Liver (tissue), 8 donors: ENCODE measurements at regions not wholly inside any gene's neighbourhood (a gene's known extent, or its start where the extent isn't known, plus 50 kb on each side); places are given as distances from the start of the nearest gene placed in this dataset.

Experiments used
- DNase-seq: peaks from one replicate; pipeline ENCODE4 v3.0.0-alpha.2; 2017; ENCODE audit warnings: low spot score
- H3K27ac ChIP-seq, 2 donors: one replicate each; pipeline ENCODE4 v1.7.0; 2013; ENCODE audit warnings: inconsistent platforms in 2 of 2, low read length in 2 of 2, control low read depth in 1 of 2, low read depth in 1 of 2, mild to moderate bottlenecking in 1 of 2
- H3K27me3 ChIP-seq, 4 donors: one replicate each; pipeline versions ENCODE4 v1.6.1 to v1.7.0; 2013; ENCODE audit warnings: low read length in 3 of 4, inconsistent platforms in 1 of 4, mild to moderate bottlenecking in 1 of 4, moderate library complexity in 1 of 4; ENCODE audit not compliant: control insufficient read depth in 4 of 4, insufficient read depth in 4 of 4
- H3K36me3 ChIP-seq, 4 donors: one replicate each; pipeline versions ENCODE4 v1.6.1 to v1.7.0; 2013; ENCODE audit warnings: low read length in 3 of 4, mild to moderate bottlenecking in 3 of 4, low read depth in 1 of 4, moderate library complexity in 1 of 4; ENCODE audit not compliant: control insufficient read depth in 4 of 4, insufficient read depth in 3 of 4
- H3K4me1 ChIP-seq, 4 donors: one replicate each; pipeline versions ENCODE4 v1.6.1 to v1.7.0; 2013; ENCODE audit warnings: low read length in 3 of 4, mild to moderate bottlenecking in 3 of 4, moderate library complexity in 1 of 4; ENCODE audit not compliant: control insufficient read depth in 4 of 4, insufficient read depth in 4 of 4
- H3K4me3 ChIP-seq, 3 donors: one replicate each; pipeline versions ENCODE4 v1.6.1 to v1.7.0; 2013; ENCODE audit warnings: low read length in 3 of 3, control low read depth in 1 of 3, low read depth in 1 of 3, mild to moderate bottlenecking in 1 of 3
- H3K9ac ChIP-seq, 2 donors: one replicate each; pipeline ENCODE4 v1.7.0; 2013; ENCODE audit warnings: low read length in 2 of 2, mild to moderate bottlenecking in 2 of 2, moderate library complexity in 2 of 2, control low read depth in 1 of 2, low read depth in 1 of 2
- H3K9me3 ChIP-seq, 4 donors: one replicate each; pipeline versions ENCODE4 v1.6.1 to v1.7.0; 2013; ENCODE audit warnings: low read length in 3 of 4; ENCODE audit not compliant: control insufficient read depth in 4 of 4
- CTCF ChIP-seq: fragments of 150-350 bp; IDR thresholded peaks from 2 replicates; pipeline ENCODE4 v1.5.1; 2017; ENCODE audit warnings: improper control_type of control experiment, low read depth, low read length; ENCODE audit not compliant: missing input control
- FOXA1 ChIP-seq: IDR thresholded peaks from 2 replicates; pipeline ENCODE4 v1.6.1; 2016; ENCODE audit warnings: antibody characterized with exemption
- FOXA2 ChIP-seq: IDR thresholded peaks from 2 replicates; pipeline ENCODE4 v1.6.1; 2016; ENCODE audit warnings: antibody characterized with exemption
- GABPA ChIP-seq, 2 donors: IDR thresholded peaks in 1 of 2; conservative IDR thresholded peaks in 1 of 2; 2 replicates each; pipeline ENCODE4 v1.6.1; 2016; ENCODE audit warnings: antibody characterized with exemption in 2 of 2, mild to moderate bottlenecking in 1 of 2, moderate library complexity in 1 of 2
- HNF4A ChIP-seq, 2 donors: conservative IDR thresholded peaks; 2 replicates each; pipeline ENCODE4 v1.6.1; 2016; ENCODE audit warnings: antibody characterized with exemption in 2 of 2, mild to moderate bottlenecking in 2 of 2
- HNF4G ChIP-seq: IDR thresholded peaks from 2 replicates; pipeline ENCODE4 v1.6.1; 2016; ENCODE audit warnings: antibody characterized with exemption
- JUND ChIP-seq, 2 donors: IDR thresholded peaks; 2 replicates each; pipeline ENCODE4 v1.6.1; 2016; ENCODE audit warnings: antibody characterized with exemption in 2 of 2
- MAX ChIP-seq: IDR thresholded peaks from 2 replicates; pipeline ENCODE4 v1.6.1; 2016; ENCODE audit warnings: antibody characterized with exemption
- NR2F2 ChIP-seq: IDR thresholded peaks from 2 replicates; pipeline ENCODE4 v1.6.1; 2016; ENCODE audit warnings: antibody characterized with exemption
- REST ChIP-seq: IDR thresholded peaks from 2 replicates; pipeline ENCODE4 v1.6.1; 2016; ENCODE audit warnings: antibody characterized with exemption, mild to moderate bottlenecking
- RXRA ChIP-seq, 2 donors: IDR thresholded peaks; 2 replicates each; pipeline ENCODE4 v1.6.1; 2017 to 2018; ENCODE audit warnings: antibody characterized with exemption in 2 of 2, mild to moderate bottlenecking in 1 of 2
- SP1 ChIP-seq: IDR thresholded peaks from 2 replicates; pipeline ENCODE4 v1.6.1; 2018; ENCODE audit warnings: antibody characterized with exemption, mild to moderate bottlenecking
- TAF1 ChIP-seq: conservative IDR thresholded peaks from 2 replicates; pipeline ENCODE4 v1.6.1; 2016; ENCODE audit warnings: antibody characterized with exemption, mild to moderate bottlenecking
- YY1 ChIP-seq: IDR thresholded peaks from 2 replicates; pipeline ENCODE4 v1.6.1; 2016; ENCODE audit warnings: antibody characterized with exemption, mild to moderate bottlenecking
- ZBTB33 ChIP-seq: IDR thresholded peaks from 2 replicates; pipeline ENCODE4 v1.6.1; 2016; ENCODE audit warnings: antibody characterized with exemption
- whole genome bisulfite sequencing: extraction: QIAGEN DNeasy Blood & Tissue Kit; methylation state at CpG from one replicate; pipeline ENCODE4 v1.1.7; 2013; 5-methylcytosine and 5-hydroxymethylcytosine counted together
- donor health status: healthy.
- donor health status: healthy.
- donor health status: healthy.
- donor health status: healthy.
- donor health status: healthy.

- Histone ChIP-seq H3K4me1 (no peaks in the 10 kb centered on the region), H3K9me3 (peaks cover 3 to 5% (median 5%) of the 10 kb centered on the region in 4 donors), H3K9ac (no peak overlapping the region), H3K27me3 (peaks cover 0 to 4% (median 2%) of the 10 kb centered on the region in 4 donors), H3K36me3 (no peaks in the 10 kb centered on the region), H3K27ac (no peak overlapping the region), H3K4me3 (no peak overlapping the region)
- peak; percentile 13 for DNase-seq
- WGBS: 84% methylated on average over 4 of the region's 4 CpGs
- no peak for TF ChIP-seq FOXA2
- TF ChIP-seq HNF4G: no peak
- no peak for TF ChIP-seq YY1
- TF ChIP-seq CTCF: no peak
- no peak for TF ChIP-seq TAF1
- no peak for TF ChIP-seq MAX
- TF ChIP-seq FOXA1: no peak
- TF ChIP-seq REST: no peak
- no peak for TF ChIP-seq RXRA (IDR thresholded peaks at IDR 0.05)
- no peak for TF ChIP-seq GABPA (IDR thresholded peaks at IDR 0.05 in 1 of 2, conservative IDR thresholded peaks at IDR 0.05 in 1 of 2)
- TF ChIP-seq ZBTB33: no peak
Measured at GRCh38 chr17:74148446-74148845, 55.0 kb upstream of the RPL38 start.

GRCh38 chr17:74148901-74149596 lies 54.4 kb upstream of the RPL38 start:
- DNase-seq: peak; percentile 2
- Histone ChIP-seq H3K27ac (no peak overlapping the region), H3K4me1 (no peaks in the 10 kb centered on the region), H3K4me3 (no peak overlapping the region), H3K9ac (no peak overlapping the region), H3K36me3 (no peaks in the 10 kb centered on the region), H3K27me3 (peaks cover 0 to 4% (median 2%) of the 10 kb centered on the region in 4 donors), H3K9me3 (no peaks in the 10 kb centered on the region)
- WGBS: 87% methylated on average over 7 of the region's 7 CpGs
- no peak for TF ChIP-seq FOXA2
- TF ChIP-seq YY1: no peak
- no peak for TF ChIP-seq TAF1
- no peak for TF ChIP-seq FOXA1
- TF ChIP-seq REST: no peak
- TF ChIP-seq NR2F2: no peak
- TF ChIP-seq CTCF: no peak
- no peak for TF ChIP-seq SP1
- TF ChIP-seq RXRA (IDR thresholded peaks at IDR 0.05): no peak
- no peak for TF ChIP-seq GABPA (IDR thresholded peaks at IDR 0.05 in 1 of 2, conservative IDR thresholded peaks at IDR 0.05 in 1 of 2)
- no peak for TF ChIP-seq JUND (IDR thresholded peaks at IDR 0.05)
- TF ChIP-seq HNF4A (conservative IDR thresholded peaks at IDR 0.05): no peak
